GM23248 (cell line): ENCODE measurements at regions not wholly inside any gene's neighbourhood (a gene's known extent, or its start where the extent isn't known, plus 50 kb on each side); places are given as distances from the start of the nearest gene placed in this dataset.

Experiments used
- DNase-seq: peaks from one replicate; pipeline ENCODE4 v3.0.0-alpha.2; 2015
- H2AFZ ChIP-seq: fragments of 200-600 bp; sonication (generic); 2 replicates; pipeline ENCODE4 v1.6.1; 2016; ENCODE audit warnings: antibody characterized with exemption
- H3F3A ChIP-seq: fragments of 200-600 bp; sonication (generic); 2 replicates; pipeline ENCODE4 v1.6.1; 2016; ENCODE audit warnings: mild to moderate bottlenecking, antibody characterized with exemption, mixed run types; ENCODE audit not compliant: insufficient read depth
- H3K27ac ChIP-seq: fragments of 200-600 bp; sonication (generic); 2 replicates; pipeline ENCODE4 v1.5.1; 2016; ENCODE audit warnings: mild to moderate bottlenecking
- H3K27me3 ChIP-seq: fragments of 200-600 bp; sonication (generic); replicated peaks from 2 replicates; pipeline ENCODE4 v1.6.1; 2016; ENCODE audit warnings: mild to moderate bottlenecking; ENCODE audit not compliant: insufficient read depth
- H3K36me3 ChIP-seq: fragments of 200-600 bp; sonication (generic); 2 replicates; pipeline ENCODE4 v1.6.1; 2016; ENCODE audit warnings: low read depth, mild to moderate bottlenecking
- H3K4me1 ChIP-seq: fragments of 200-600 bp; sonication (generic); 2 replicates; pipeline ENCODE4 v1.6.1; 2016; ENCODE audit warnings: mild to moderate bottlenecking; ENCODE audit not compliant: insufficient read depth
- H3K4me2 ChIP-seq: fragments of 200-600 bp; sonication (generic); one replicate; pipeline ENCODE4 v1.6.1; 2016; ENCODE audit warnings: mild to moderate bottlenecking; ENCODE audit not compliant: unreplicated experiment
- H3K4me3 ChIP-seq: fragments of 200-600 bp; sonication (generic); 2 replicates; pipeline ENCODE4 v1.5.1; 2016; ENCODE audit warnings: mild to moderate bottlenecking
- H3K79me2 ChIP-seq: fragments of 200-600 bp; sonication (generic); 2 replicates; pipeline ENCODE4 v1.6.1; 2016; ENCODE audit warnings: mild to moderate bottlenecking; ENCODE audit not compliant: insufficient read depth
- H3K9ac ChIP-seq: fragments of 200-600 bp; sonication (generic); 2 replicates; pipeline ENCODE4 v1.6.1; 2016; ENCODE audit warnings: mild to moderate bottlenecking
- H3K9me2 ChIP-seq: fragments of 200-600 bp; sonication (generic); 2 replicates; pipeline ENCODE4 v1.6.1; 2016; ENCODE audit warnings: mixed run types, mild to moderate bottlenecking, moderate library complexity; ENCODE audit not compliant: insufficient read depth
- H3K9me3 ChIP-seq: fragments of 200-600 bp; sonication (generic); one replicate; pipeline ENCODE4 v1.6.1; 2017; ENCODE audit warnings: low read depth
- H4K20me1 ChIP-seq: fragments of 200-600 bp; sonication (generic); 2 replicates; pipeline ENCODE4 v1.6.0; 2016; ENCODE audit not compliant: insufficient read depth
- EZH2 ChIP-seq: fragments of 200-600 bp; sonication (generic); IDR thresholded peaks from 2 replicates; pipeline ENCODE4 v1.6.1; 2018; ENCODE audit warnings: antibody characterized with exemption, mild to moderate bottlenecking; ENCODE audit not compliant: insufficient read depth, poor library complexity, severe bottlenecking
- EZH2phosphoT487 ChIP-seq: fragments of 200-600 bp; sonication (generic); IDR thresholded peaks from 2 replicates; pipeline ENCODE4 v1.6.1; 2018; ENCODE audit warnings: antibody characterized with exemption, moderate library complexity, mild to moderate bottlenecking, low read depth; ENCODE audit not compliant: insufficient read depth
- WGBS, 2 experiments: methylation state at CpG; one replicate each; pipeline ENCODE4 v1.1.6; 2015 to 2017; ENCODE audit warnings: low lambda C conversion rate in 2 of 2, low coverage in 1 of 2; ENCODE audit errors: missing lambda C conversion rate in 2 of 2; 5-methylcytosine and 5-hydroxymethylcytosine counted together
- in situ Hi-C: fragments of 300-500 bp; cut with MboI; formaldehyde crosslinking; loops from 2 replicates; pipeline ENCODE4 v1.15.0; 2020

- H3K4me1 ChIP-seq, result no peaks in the 10 kb centered on the region
- H2AFZ ChIP-seq, result no peak overlapping the region
- no peak overlapping the region for H3K9ac ChIP-seq
- peak; percentile 3 for DNase-seq
- H3K9me3 ChIP-seq, result no peaks in the 10 kb centered on the region
- TF ChIP-seq EZH2, result no peak
- no peak for TF ChIP-seq EZH2phosphoT487
- H3K27me3 ChIP-seq, result no peaks in the 10 kb centered on the region
- H3K4me2 ChIP-seq, result no peak overlapping the region
- H3K79me2 ChIP-seq, result no peaks in the 10 kb centered on the region
- H3K4me3 ChIP-seq, result no peak overlapping the region
- 74 to 76% methylated on average over 8 of the region's 8 CpGs for WGBS, 2 experiments
- in situ Hi-C loops, result no loop called here
- H3F3A ChIP-seq, result no peaks in the 10 kb centered on the region
- H4K20me1 ChIP-seq, result no peaks in the 10 kb centered on the region
- no peak overlapping the region for H3K27ac ChIP-seq
- no peaks in the 10 kb centered on the region for H3K36me3 ChIP-seq
- no peaks in the 10 kb centered on the region for H3K9me2 ChIP-seq
Observed at GRCh38 chr7:42292991-42293521, 56.0 kb upstream of the GLI3 start.

- H3K27ac ChIP-seq, result no peak overlapping the region
- H3K9ac ChIP-seq, result no peak overlapping the region
- in situ Hi-C loops, result no loop called here
- WGBS, 2 experiments, result 83 to 86% methylated on average over 1 of the region's 1 CpG
- DNase-seq, result no peak
- H3K4me3 ChIP-seq, result no peak overlapping the region
- no peaks in the 10 kb centered on the region for H3K36me3 ChIP-seq
- H3K4me1 ChIP-seq, result no peaks in the 10 kb centered on the region
- TF ChIP-seq EZH2phosphoT487 (no peak), EZH2 (no peak)
- H2AFZ ChIP-seq, result no peak overlapping the region
- H4K20me1 ChIP-seq, result no peaks in the 10 kb centered on the region
- no peaks in the 10 kb centered on the region for H3K9me2 ChIP-seq
- peaks cover 11% of the 10 kb centered on the region; the same call in 1 of the 2 replicates for H3F3A ChIP-seq
- no peaks in the 10 kb centered on the region for H3K9me3 ChIP-seq
- H3K27me3 ChIP-seq, result no peaks in the 10 kb centered on the region
- no peaks in the 10 kb centered on the region for H3K79me2 ChIP-seq
- no peak overlapping the region for H3K4me2 ChIP-seq
Observed at GRCh38 chr7:42289473-42289872, 52.5 kb upstream of the GLI3 start.
